Coronary artery (tissue), 2 donors: ENCODE measurements at regions not wholly inside any gene's neighbourhood (a gene's known extent, or its start where the extent isn't known, plus 50 kb on each side); places are given as distances from the start of the nearest gene placed in this dataset.

Source experiments
- DNase-seq: peaks from one replicate; pipeline ENCODE4 v3.0.0-alpha.2; 2017; ENCODE audit warnings: low spot score
- H3K27ac ChIP-seq, 2 donors: fragments of 200-600 bp; sonication (generic); one replicate each; pipeline ENCODE4 v1.5.1; 2016 to 2019
- H3K4me3 ChIP-seq: fragments of 200-600 bp; sonication (generic); 2 replicates; pipeline ENCODE4 v1.5.1; 2016; ENCODE audit warnings: mild to moderate bottlenecking, moderate library complexity
- TF ChIP-seq, protein P1 (sequence below): fragments of 200-600 bp; sonication (generic); IDR thresholded peaks from one replicate; pipeline ENCODE4 v1.5.1; 2019; ENCODE audit warnings: antibody characterized with exemption

DNA sequence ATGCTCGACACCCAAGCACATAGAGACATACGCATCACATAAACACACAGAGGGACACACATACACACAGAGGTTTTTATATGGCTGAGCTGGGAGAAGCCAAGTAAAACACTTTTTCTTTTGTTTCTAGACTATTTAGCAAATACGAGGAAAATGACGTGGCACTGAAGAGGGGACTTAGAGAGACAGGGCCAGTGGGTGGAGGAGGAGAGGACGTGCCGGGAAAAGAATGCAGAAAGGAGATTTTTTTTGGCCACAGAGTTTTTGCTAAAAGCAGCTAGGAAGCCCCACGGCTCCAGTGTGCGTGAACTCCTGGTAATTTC is 168.5 kb upstream of the KLF7 start:
- DNase-seq = no peak
- TF ChIP-seq, protein P1, sequence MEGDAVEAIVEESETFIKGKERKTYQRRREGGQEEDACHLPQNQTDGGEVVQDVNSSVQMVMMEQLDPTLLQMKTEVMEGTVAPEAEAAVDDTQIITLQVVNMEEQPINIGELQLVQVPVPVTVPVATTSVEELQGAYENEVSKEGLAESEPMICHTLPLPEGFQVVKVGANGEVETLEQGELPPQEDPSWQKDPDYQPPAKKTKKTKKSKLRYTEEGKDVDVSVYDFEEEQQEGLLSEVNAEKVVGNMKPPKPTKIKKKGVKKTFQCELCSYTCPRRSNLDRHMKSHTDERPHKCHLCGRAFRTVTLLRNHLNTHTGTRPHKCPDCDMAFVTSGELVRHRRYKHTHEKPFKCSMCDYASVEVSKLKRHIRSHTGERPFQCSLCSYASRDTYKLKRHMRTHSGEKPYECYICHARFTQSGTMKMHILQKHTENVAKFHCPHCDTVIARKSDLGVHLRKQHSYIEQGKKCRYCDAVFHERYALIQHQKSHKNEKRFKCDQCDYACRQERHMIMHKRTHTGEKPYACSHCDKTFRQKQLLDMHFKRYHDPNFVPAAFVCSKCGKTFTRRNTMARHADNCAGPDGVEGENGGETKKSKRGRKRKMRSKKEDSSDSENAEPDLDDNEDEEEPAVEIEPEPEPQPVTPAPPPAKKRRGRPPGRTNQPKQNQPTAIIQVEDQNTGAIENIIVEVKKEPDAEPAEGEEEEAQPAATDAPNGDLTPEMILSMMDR = no peak
- Histone ChIP-seq H3K27ac (peak overlapping the region; percentile 87), H3K4me3 (peak overlapping the region; percentile 55)

DNA sequence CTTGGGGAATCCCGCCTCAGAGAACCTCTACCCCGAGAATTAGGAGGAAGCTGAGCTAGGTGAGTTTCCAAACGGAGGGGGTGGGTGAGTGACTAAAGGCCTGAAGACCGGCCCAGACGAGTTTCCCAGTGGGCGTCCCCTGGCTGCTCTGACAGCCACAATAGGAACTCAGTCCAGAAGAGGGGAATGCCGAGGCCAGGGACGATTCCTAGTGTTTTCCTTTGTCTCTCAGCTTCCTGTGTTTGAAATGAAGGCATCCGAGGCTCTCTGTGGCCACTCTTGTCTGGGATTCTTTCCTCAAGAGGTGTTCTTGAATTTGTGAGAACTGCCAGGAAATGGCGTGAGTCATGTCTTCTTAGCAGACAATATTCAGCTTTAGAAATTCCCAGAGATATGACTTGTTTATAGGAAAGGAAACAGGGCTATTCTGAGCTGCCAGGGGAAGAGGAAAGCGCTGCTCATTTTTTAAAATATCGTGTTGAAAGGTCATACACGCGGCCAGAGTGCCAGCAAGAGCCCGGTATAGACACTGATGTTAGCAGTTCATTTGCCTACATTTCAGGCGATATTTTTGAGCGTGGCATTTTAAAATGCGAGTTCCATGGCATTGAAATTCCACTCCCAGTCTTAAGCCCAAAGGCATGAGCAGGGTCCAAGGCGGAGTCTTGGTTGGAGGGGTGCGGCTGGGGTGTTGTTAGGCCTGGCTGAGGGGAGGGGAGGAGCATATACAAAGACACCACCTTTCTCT is 169.1 kb upstream of the KLF7 start:
- DNase-seq = peak; percentile 80

DNA sequence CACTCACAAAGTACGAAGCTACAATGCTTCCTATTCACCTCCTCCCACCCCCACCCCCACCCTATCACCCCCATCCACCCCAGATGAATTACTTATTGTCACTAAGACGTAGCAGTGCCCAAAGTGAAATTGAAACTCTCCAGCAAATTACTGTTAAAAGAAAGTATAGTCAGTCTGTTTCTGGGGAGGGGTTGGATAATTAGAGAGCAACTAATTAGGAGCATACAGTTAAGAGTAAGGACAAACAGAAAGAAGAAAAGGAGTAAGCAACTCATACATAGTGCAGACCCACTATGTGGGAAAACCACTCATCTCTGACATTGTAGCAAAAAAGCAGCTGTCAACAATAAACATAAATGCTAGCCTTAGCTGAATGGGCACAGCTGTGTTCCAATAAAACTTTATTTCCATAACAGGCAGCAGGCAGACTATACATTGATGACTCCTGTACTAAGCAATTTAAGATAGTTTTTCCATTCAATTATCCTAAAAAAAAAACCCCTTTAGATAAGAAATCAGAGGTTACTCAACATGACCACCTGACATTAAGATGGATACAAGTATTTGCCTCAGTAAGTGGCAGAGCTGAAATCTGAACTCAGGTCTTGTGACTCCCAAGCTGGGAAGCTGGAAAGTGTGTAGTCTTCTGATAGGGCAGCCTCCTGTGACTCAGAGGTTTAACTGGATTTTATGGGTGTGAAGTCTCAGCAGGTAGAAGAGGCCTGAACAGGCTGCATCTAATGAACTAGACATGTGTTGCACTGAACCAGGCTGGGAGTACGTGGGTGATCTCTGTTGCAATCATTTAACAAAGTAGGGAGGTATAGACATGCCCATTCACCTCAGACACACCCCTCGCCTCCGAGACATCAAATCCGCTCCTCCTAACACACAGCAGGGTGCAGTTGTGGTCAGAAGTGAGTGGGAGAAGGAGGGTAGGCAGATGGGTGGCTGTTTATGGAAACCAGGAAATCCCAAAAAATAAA is 171.8 kb upstream of the KLF7 start:
- Histone ChIP-seq H3K4me3 (no peak overlapping the region), H3K27ac (peak overlapping the region in 1 of 2 donors; percentile 1)
- TF ChIP-seq, protein P1 = no peak
- no peak for DNase-seq

More for the DNA sequence above, 169.1 kb upstream of the KLF7 start:
- Histone ChIP-seq H3K4me3 (peak overlapping the region; percentile 55), H3K27ac (peak overlapping the region; percentile 87)
- TF ChIP-seq, protein P1 = no peak

DNA sequence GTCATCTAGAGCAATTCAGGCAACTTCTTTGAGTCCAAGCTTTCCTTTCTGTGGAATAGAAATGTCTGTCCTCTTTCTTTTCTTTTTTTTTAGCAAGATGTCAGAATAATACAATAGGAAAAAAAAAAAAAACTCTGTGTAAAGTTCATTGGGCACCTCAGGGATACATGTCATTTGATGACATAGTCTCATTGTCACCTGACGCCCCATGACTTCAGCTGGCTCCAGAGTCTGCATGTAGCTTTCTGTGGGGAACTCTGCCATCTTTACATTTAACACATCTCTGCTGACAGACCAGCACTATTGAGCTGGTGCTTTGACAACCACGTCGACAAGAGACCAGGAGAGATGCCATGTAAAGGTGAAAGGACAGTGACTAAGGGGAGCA is 172.5 kb upstream of the KLF7 start:
- TF ChIP-seq, protein P1 = no peak
- DNase-seq = no peak
- Histone ChIP-seq H3K27ac (no peak overlapping the region), H3K4me3 (no peak overlapping the region)

DNA sequence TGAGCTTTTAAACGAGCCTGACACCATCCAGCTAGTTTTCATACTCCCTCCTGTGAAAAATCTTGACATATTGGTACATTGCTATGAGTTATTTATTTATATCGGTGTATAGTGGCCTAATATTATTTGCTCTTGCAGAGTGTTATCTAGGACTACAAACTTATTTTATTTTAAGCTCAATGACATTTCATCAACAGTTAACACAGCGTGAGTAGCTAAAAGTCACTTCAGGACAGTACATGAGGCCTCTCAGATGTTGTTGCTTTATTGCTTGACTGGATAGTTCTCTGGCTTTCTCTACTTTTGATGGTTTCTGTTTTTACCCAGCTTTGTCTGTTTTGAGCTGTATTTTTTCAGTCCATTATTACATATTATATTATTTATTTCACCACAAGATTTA is 172.9 kb upstream of the KLF7 start:
- H3K4me3 ChIP-seq = no peak overlapping the region
- H3K27ac ChIP-seq = no peak overlapping the region
- DNase-seq = no peak
- TF ChIP-seq, protein P1 = no peak

DNA sequence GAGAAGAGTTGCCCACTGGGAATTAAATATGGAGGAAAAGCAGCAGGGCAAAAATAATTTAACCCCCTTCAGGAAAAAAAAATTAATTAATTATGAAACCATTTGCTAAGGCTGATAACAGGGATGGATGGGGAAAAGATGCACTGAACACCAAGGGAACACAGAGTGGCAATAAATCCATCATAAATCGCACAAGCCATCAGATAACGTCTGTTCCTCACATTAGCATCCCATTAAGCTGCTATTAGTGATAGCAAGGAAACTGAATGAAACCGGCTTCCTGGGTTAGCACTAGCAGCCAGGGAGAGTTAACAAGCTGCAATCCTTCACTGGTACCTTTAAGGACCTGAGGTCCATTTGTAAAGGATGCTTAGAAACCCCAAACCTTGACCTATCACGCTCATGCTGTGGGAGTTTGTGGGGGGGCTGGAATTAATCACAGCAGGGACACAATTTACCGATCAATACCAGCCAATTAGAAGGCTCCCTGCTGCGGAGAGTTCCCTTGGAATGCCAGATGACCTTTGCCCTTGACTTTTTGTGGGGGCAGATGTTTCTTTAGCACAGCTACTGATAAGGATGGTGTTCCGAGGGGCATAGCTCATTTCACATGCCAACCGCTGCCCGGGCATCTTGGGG is 175.5 kb upstream of the KLF7 start:
- Histone ChIP-seq H3K27ac (no peak overlapping the region), H3K4me3 (no peak overlapping the region)
- TF ChIP-seq, protein P1 = no peak

More for the DNA sequence above, 175.5 kb upstream of the KLF7 start:
- DNase-seq = no peak
